NCI-H524 (cell line): ENCODE measurements at regions not wholly inside any gene's neighbourhood (a gene's known extent, or its start where the extent isn't known, plus 50 kb on each side); places are given as distances from the start of the nearest gene placed in this dataset.

ENCODE experiments used
- DNase-seq, 2 experiments: peaks; one replicate each; lab custom pipeline; 2025; lab: John Stamatoyannopoulos, UW

- DNase-seq = no peak
These were observed 360.1 kb downstream of the TNS3 start for GRCh38 chr7:47221826-47222225.

GRCh38 chr7:47218378-47219176 is 363.3 kb downstream of the TNS3 start:
- DNase-seq = no peak

GRCh38 chr7:47217570-47218360 is 364.1 kb downstream of the TNS3 start:
- DNase-seq = no peak

GRCh38 chr7:47217086-47217485 is 364.8 kb downstream of the TNS3 start:
- no peak for DNase-seq

- no peak for DNase-seq
These were observed 365.5 kb downstream of the TNS3 start for GRCh38 chr7:47216439-47216838.

- DNase-seq = no peak
These were observed 366.3 kb downstream of the TNS3 start for GRCh38 chr7:47215640-47216039.

GRCh38 chr7:47215049-47215448 is 366.9 kb downstream of the TNS3 start:
- DNase-seq = no peak

- no peak for DNase-seq
These were observed 368.6 kb downstream of the TNS3 start for GRCh38 chr7:47213276-47213675.

- DNase-seq = peak in 1 of 2 experiments; percentile 29
These were observed 370.4 kb downstream of the TNS3 start for GRCh38 chr7:47211519-47211973.

GRCh38 chr7:47210281-47210854 is 371.5 kb downstream of the TNS3 start:
- no peak for DNase-seq

GRCh38 chr7:47207956-47208355 is 374.0 kb downstream of the TNS3 start:
- DNase-seq = no peak

- DNase-seq = no peak
These were observed 377.2 kb downstream of the TNS3 start for GRCh38 chr7:47204709-47205108.

GRCh38 chr7:47202146-47202783 is 379.6 kb downstream of the TNS3 start:
- DNase-seq = no peak

- DNase-seq = no peak
These were observed 383.8 kb downstream of the TNS3 start for GRCh38 chr7:47198159-47198558.

- no peak for DNase-seq
These were observed 384.4 kb downstream of the TNS3 start for GRCh38 chr7:47197486-47197885.

GRCh38 chr7:47196737-47197136 is 385.2 kb downstream of the TNS3 start:
- DNase-seq = no peak

- no peak for DNase-seq
These were observed 385.7 kb downstream of the TNS3 start for GRCh38 chr7:47196106-47196645.

- DNase-seq = peak; percentile 38 to 42
These were observed 386.3 kb downstream of the TNS3 start for GRCh38 chr7:47195641-47196040.

GRCh38 chr7:47194516-47195057 is 387.3 kb downstream of the TNS3 start:
- no peak for DNase-seq

GRCh38 chr7:47192978-47193377 is 388.9 kb downstream of the TNS3 start:
- peak in 1 of 2 experiments; percentile 21 for DNase-seq

- no peak for DNase-seq
These were observed 390.0 kb downstream of the TNS3 start for GRCh38 chr7:47191876-47192291.

GRCh38 chr7:47191316-47191715 is 390.6 kb downstream of the TNS3 start:
- peak; percentile 25 to 71 for DNase-seq
